ENCODE measurements at regions not wholly inside any gene's neighbourhood (a gene's known extent, or its start where the extent isn't known, plus 50 kb on each side); places are given as distances from the start of the nearest gene placed in this dataset.

- H3K27ac Mint-ChIP-seq (ENCODE audit: unreplicated experiment) = no peak overlapping the region
- H3K36me3 Mint-ChIP-seq (ENCODE audit: low read depth) = no peaks in the 10 kb centered on the region
- peaks cover 2% of the 10 kb centered on the region for H3K27me3 Mint-ChIP-seq (ENCODE audit: low read depth)
- H3K9me3 Mint-ChIP-seq (ENCODE audit: low read depth) = peaks cover 3% of the 10 kb centered on the region
- H3K4me1 Mint-ChIP-seq (ENCODE audit: low read depth) = no peaks in the 10 kb centered on the region
- no peak for DNase-seq (ENCODE audit: low spot score)
- no peak overlapping the region for H3K4me3 Mint-ChIP-seq (ENCODE audit: unreplicated experiment)
- no peak for TF ChIP-seq CTCF (IDR thresholded peaks at IDR 0.05)
These were observed 236.0 kb upstream of the EYS start for GRCh38 chr6:65943051-65943450.

GRCh38 chr6:65938000-65938399 lies 231.0 kb upstream of the EYS start:
- Mint-ChIP-seq H3K9me3 (ENCODE audit: low read depth) (peaks cover 12% of the 10 kb centered on the region), H3K36me3 (ENCODE audit: low read depth) (no peaks in the 10 kb centered on the region)
- no peak for DNase-seq (ENCODE audit: low spot score)

GRCh38 chr6:65935412-65935811 lies 228.4 kb upstream of the EYS start:
- no peaks in the 10 kb centered on the region for H3K27me3 Mint-ChIP-seq (ENCODE audit: low read depth)
- no peaks in the 10 kb centered on the region for H3K36me3 Mint-ChIP-seq (ENCODE audit: low read depth)
- H3K9me3 Mint-ChIP-seq (ENCODE audit: low read depth) = peaks cover 12% of the 10 kb centered on the region
- no peak for DNase-seq (ENCODE audit: low spot score)
- H3K4me1 Mint-ChIP-seq (ENCODE audit: low read depth) = no peaks in the 10 kb centered on the region
- no peak overlapping the region for H3K27ac Mint-ChIP-seq (ENCODE audit: unreplicated experiment)
- TF ChIP-seq CTCF (IDR thresholded peaks at IDR 0.05) = no peak
- H3K4me3 Mint-ChIP-seq (ENCODE audit: unreplicated experiment) = no peak overlapping the region

More at GRCh38 chr6:65938000-65938399, 231.0 kb upstream of the EYS start:
- no peak overlapping the region for H3K4me3 Mint-ChIP-seq (ENCODE audit: unreplicated experiment)
- H3K27ac Mint-ChIP-seq (ENCODE audit: unreplicated experiment) = no peak overlapping the region
- no peaks in the 10 kb centered on the region for H3K27me3 Mint-ChIP-seq (ENCODE audit: low read depth)
- TF ChIP-seq CTCF (IDR thresholded peaks at IDR 0.05) = no peak
- H3K4me1 Mint-ChIP-seq (ENCODE audit: low read depth) = no peaks in the 10 kb centered on the region

GRCh38 chr6:65933390-65933789 lies 226.4 kb upstream of the EYS start:
- DNase-seq (ENCODE audit: low spot score) = no peak
- no peaks in the 10 kb centered on the region for H3K36me3 Mint-ChIP-seq (ENCODE audit: low read depth)
- no peak for TF ChIP-seq CTCF (IDR thresholded peaks at IDR 0.05)

GRCh38 chr6:65927141-65927540 lies 220.1 kb upstream of the EYS start:
- H3K27me3 Mint-ChIP-seq (ENCODE audit: low read depth) = no peaks in the 10 kb centered on the region
- H3K4me1 Mint-ChIP-seq (ENCODE audit: low read depth) = no peaks in the 10 kb centered on the region
- no peaks in the 10 kb centered on the region for H3K9me3 Mint-ChIP-seq (ENCODE audit: low read depth)
- H3K27ac Mint-ChIP-seq (ENCODE audit: unreplicated experiment) = no peak overlapping the region
- no peak overlapping the region for H3K4me3 Mint-ChIP-seq (ENCODE audit: unreplicated experiment)
- TF ChIP-seq CTCF (IDR thresholded peaks at IDR 0.05) = no peak
- no peaks in the 10 kb centered on the region for H3K36me3 Mint-ChIP-seq (ENCODE audit: low read depth)
- no peak for DNase-seq (ENCODE audit: low spot score)

More at GRCh38 chr6:65933390-65933789, 226.4 kb upstream of the EYS start:
- Mint-ChIP-seq H3K27me3 (ENCODE audit: low read depth) (no peaks in the 10 kb centered on the region), H3K4me3 (ENCODE audit: unreplicated experiment) (no peak overlapping the region), H3K9me3 (ENCODE audit: low read depth) (peaks cover 12% of the 10 kb centered on the region), H3K4me1 (ENCODE audit: low read depth) (no peaks in the 10 kb centered on the region), H3K27ac (ENCODE audit: unreplicated experiment) (no peak overlapping the region)
